Progenitor cell of endocrine pancreas (in vitro differentiated cells): ENCODE measurements at regions not wholly inside any gene's neighbourhood (a gene's known extent, or its start where the extent isn't known, plus 50 kb on each side); places are given as distances from the start of the nearest gene placed in this dataset.

Experiments
- DNase-seq: peaks from one replicate; pipeline ENCODE4 v3.0.0; 2021; ENCODE audit warnings: low spot score; ENCODE audit not compliant: unreplicated experiment
- H3K27ac Mint-ChIP-seq: 2 replicates; pipeline ENCODE4 v1.8.0; 2021; ENCODE audit warnings: mild to moderate bottlenecking, moderate library complexity, mixed read lengths
- H3K27me3 Mint-ChIP-seq: 2 replicates; pipeline ENCODE4 v1.8.0; 2021; ENCODE audit warnings: mixed read lengths
- H3K36me3 Mint-ChIP-seq: 2 replicates; pipeline ENCODE4 v1.8.0; 2022; ENCODE audit warnings: mixed read lengths; ENCODE audit not compliant: insufficient read depth
- H3K4me1 Mint-ChIP-seq: 2 replicates; pipeline ENCODE4 v1.8.0; 2021; ENCODE audit warnings: low read depth, mixed read lengths
- H3K4me3 Mint-ChIP-seq: 2 replicates; pipeline ENCODE4 v1.8.0; 2021; ENCODE audit warnings: low read depth, mild to moderate bottlenecking, moderate library complexity, mixed read lengths
- H3K9me3 Mint-ChIP-seq: 2 replicates; pipeline ENCODE4 v1.8.0; 2021; ENCODE audit warnings: low read depth, mixed read lengths
- CTCF ChIP-seq: fragments of 200-600 bp; sonication (generic); IDR thresholded peaks from one replicate; pipeline ENCODE4 v1.5.0; 2021; ENCODE audit warnings: antibody characterized with exemption, mild to moderate bottlenecking; ENCODE audit not compliant: unreplicated experiment

GRCh38 chr22:49323751-49324415 is 503.8 kb downstream of the BRD1 start:
- Mint-ChIP-seq H3K27me3 (peaks cover 40% of the 10 kb centered on the region), H3K4me1 (no peaks in the 10 kb centered on the region), H3K9me3 (peaks cover 3% of the 10 kb centered on the region), H3K36me3 (no peaks in the 10 kb centered on the region), H3K4me3 (no peak overlapping the region), H3K27ac (no peak overlapping the region)
- DNase-seq, result peak; percentile 9
- no peak for TF ChIP-seq CTCF

- Mint-ChIP-seq H3K27ac (no peak overlapping the region), H3K36me3 (no peaks in the 10 kb centered on the region), H3K4me3 (no peak overlapping the region), H3K4me1 (no peaks in the 10 kb centered on the region), H3K27me3 (peaks cover 45% of the 10 kb centered on the region), H3K9me3 (peaks cover 3% of the 10 kb centered on the region)
- no peak for TF ChIP-seq CTCF
- DNase-seq, result peak; percentile 6
These were observed 504.6 kb downstream of the BRD1 start for GRCh38 chr22:49322861-49323622.

- Mint-ChIP-seq H3K27ac (no peak overlapping the region), H3K4me3 (no peak overlapping the region), H3K4me1 (no peaks in the 10 kb centered on the region), H3K36me3 (no peaks in the 10 kb centered on the region), H3K27me3 (peaks cover 45% of the 10 kb centered on the region), H3K9me3 (peaks cover 3% of the 10 kb centered on the region)
- TF ChIP-seq CTCF, result no peak
- peak; percentile 2 for DNase-seq
These were observed 505.4 kb downstream of the BRD1 start for GRCh38 chr22:49322231-49322630.

- TF ChIP-seq CTCF, result no peak
- no peaks in the 10 kb centered on the region for H3K9me3 Mint-ChIP-seq
- H3K4me3 Mint-ChIP-seq, result no peak overlapping the region
- no peak overlapping the region for H3K27ac Mint-ChIP-seq
- no peaks in the 10 kb centered on the region for H3K36me3 Mint-ChIP-seq
- peaks cover 42% of the 10 kb centered on the region for H3K27me3 Mint-ChIP-seq
- no peaks in the 10 kb centered on the region for H3K4me1 Mint-ChIP-seq
- DNase-seq, result no peak
These were observed 506.1 kb downstream of the BRD1 start for GRCh38 chr22:49321477-49322055.

- Mint-ChIP-seq H3K9me3 (no peaks in the 10 kb centered on the region), H3K36me3 (no peaks in the 10 kb centered on the region), H3K27me3 (peaks cover 42% of the 10 kb centered on the region), H3K4me3 (no peak overlapping the region), H3K27ac (no peak overlapping the region), H3K4me1 (no peaks in the 10 kb centered on the region)
- no peak for TF ChIP-seq CTCF
- DNase-seq, result no peak
These were observed 506.8 kb downstream of the BRD1 start for GRCh38 chr22:49320714-49321476.
